H7 (cell line): ENCODE measurements at regions not wholly inside any gene's neighbourhood (a gene's known extent, or its start where the extent isn't known, plus 50 kb on each side); places are given as distances from the start of the nearest gene placed in this dataset.

ENCODE experiments used
- DNase-seq: peaks from one replicate; pipeline ENCODE4 v3.0.0; 2012
- H3K27me3 ChIP-seq: 2 replicates; pipeline ENCODE4 v1.6.0; 2011; ENCODE audit warnings: mild to moderate bottlenecking, low read length; ENCODE audit not compliant: control insufficient read depth, insufficient read depth
- H3K36me3 ChIP-seq: replicated peaks from 2 replicates; pipeline ENCODE4 v1.5.1; 2011; ENCODE audit warnings: low read length; ENCODE audit not compliant: control insufficient read depth, insufficient read depth
- H3K4me3 ChIP-seq: 2 replicates; pipeline ENCODE4 v1.5.1; 2011; ENCODE audit warnings: low read depth, mild to moderate bottlenecking, control low read depth, low read length, moderate library complexity; ENCODE audit not compliant: insufficient read depth

- DNase-seq, result no peak
- Histone ChIP-seq H3K36me3 (no peaks in the 10 kb centered on the region), H3K27me3 (no peaks in the 10 kb centered on the region), H3K4me3 (no peak overlapping the region)
These were observed 51.3 kb upstream of the VOPP1 start for GRCh38 chr7:55623617-55624016.

- Histone ChIP-seq H3K4me3 (no peak overlapping the region), H3K36me3 (no peaks in the 10 kb centered on the region), H3K27me3 (no peaks in the 10 kb centered on the region)
- no peak for DNase-seq
These were observed 49.9 kb upstream of the VOPP1 start for GRCh38 chr7:55622241-55622640.
